GM18873 (cell line): ENCODE measurements at regions not wholly inside any gene's neighbourhood (a gene's known extent, or its start where the extent isn't known, plus 50 kb on each side); places are given as distances from the start of the nearest gene placed in this dataset.

Experiments used
- ATAC-seq: cut with Tn5 transposase; IDR thresholded peaks from one replicate; pipeline ENCODE4 v1.9.1; 2021; ENCODE audit warnings: mild to moderate bottlenecking, moderate library complexity, moderate number of reproducible peaks; ENCODE audit not compliant: unreplicated experiment, low FRiP score

DNA sequence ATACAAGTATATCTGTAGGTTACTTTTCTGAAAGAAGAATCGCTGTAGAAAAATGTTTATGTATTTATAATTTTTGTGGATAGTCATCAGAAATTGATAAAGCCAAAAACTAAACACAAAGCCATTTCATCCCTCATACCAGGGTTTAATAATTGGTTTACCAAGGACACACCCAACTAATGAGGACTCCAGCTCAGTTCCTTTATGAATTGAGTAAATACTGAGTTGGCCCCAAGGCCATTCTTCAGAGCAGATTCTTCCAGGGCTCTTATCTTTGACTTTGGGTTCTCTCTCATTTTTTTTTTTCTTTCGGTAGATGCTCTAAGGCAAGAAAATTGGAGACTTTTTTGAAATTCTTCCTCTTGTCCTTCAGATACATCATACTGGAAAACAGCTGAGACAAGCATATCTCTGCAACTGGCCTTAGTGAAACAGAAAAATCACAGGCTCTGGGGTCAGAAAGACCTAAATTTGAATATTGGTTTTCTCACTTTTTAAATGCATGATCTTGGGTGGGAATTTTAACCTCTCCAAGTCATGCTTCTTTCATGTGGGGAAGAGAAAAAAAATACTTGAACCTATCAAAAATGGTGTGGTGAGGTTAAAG is 401.8 kb downstream of the ARHGEF28 start:
- ATAC-seq, result no peak

DNA sequence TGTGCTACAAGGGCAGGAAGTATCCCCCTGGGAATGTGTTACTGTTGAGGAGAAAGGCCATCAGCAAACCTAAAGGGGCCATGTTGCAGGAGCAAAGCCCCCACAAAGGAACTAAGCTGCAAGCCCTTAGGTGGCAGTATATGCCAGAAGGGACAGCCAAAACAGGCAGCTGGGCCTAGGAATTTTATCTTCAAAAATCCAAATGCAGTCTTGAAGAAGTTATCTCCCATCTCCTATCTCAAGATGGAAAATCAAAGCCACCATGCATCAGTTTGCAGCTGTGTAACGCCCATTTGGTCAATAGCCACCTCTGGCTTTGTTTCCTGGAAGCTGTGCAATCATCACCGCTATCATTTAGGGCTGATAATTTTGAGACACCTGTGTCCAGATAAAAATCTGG is 400.3 kb downstream of the ARHGEF28 start:
- no peak for ATAC-seq

DNA sequence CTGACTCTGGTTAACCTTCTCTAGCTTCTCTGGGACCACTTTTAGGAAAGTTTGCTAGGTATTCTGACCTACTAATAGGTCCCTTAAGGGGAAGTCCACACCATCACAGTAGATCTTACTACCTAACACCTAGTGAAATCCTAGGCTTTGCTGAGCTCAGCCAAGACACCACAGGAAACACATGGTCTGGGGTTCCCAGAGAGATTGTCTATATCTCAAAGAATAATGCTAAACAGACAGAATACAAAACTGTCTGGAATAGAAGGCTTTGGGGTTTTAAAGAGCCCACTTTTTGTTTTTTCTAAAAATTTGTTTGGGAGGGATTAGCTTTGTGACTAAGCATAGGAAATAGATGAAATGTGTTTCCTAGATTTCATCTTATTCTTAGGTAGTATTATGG is 395.1 kb downstream of the ARHGEF28 start:
- no peak for ATAC-seq

DNA sequence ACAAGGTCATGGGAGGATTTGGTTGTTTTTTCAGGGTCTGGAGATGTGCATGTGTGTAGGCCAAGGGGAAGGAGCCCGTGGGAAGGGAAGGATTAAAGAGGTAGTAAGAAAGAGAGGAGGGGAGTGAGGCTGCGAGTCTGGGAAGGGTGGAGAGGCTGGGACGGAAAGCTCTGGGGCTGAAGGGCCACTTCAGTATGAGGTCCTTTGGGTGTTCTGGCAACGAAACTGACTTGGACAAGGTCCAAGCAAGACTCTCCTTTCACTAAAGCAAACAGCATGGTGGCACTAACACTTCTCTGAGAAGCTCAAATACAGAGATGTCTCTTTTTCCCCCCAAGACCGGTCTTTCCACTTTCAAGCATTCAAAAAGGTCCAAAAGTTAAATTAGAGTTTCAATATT is 394.5 kb downstream of the ARHGEF28 start:
- no peak for ATAC-seq

DNA sequence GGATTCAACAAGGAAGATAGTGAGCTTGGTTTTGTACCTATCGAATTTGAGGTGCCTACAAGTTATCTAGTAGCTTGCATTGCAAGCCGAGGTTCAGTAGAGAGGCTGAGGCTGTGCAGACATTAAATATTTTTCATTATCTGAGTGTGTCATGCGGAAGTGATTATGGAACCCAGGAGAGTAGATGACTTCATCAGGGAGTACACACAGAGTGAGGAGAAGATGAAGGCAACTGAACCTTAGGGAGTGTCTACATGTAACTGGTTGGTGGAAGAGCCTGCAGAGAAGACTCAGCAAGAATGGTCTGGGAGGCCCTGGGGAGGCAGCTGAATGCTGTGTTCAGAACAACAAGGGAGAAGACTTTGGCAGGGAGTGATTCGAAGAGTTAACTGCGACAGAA is 393.9 kb downstream of the ARHGEF28 start:
- no peak for ATAC-seq

DNA sequence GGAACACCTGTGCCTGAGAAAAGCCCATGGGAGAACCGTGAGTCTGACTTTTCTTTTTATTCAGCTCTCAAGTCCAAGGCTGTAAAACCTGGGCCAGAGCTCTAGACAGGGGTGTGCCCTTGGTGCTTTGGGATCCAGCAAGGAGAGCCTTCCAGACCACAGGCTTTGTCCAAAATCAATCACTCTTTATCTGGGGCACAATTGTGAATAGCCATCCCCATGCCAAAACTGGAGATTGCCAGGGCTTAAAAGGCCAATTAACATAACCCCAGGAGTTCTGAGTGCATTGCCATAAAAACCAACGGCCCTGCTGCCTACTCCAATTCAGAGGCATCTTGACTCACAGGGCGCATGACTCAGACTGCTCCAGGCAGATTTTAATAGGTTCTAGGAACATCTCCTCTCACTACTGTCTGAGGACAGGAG is 391.8 kb downstream of the ARHGEF28 start:
- ATAC-seq, result no peak

DNA sequence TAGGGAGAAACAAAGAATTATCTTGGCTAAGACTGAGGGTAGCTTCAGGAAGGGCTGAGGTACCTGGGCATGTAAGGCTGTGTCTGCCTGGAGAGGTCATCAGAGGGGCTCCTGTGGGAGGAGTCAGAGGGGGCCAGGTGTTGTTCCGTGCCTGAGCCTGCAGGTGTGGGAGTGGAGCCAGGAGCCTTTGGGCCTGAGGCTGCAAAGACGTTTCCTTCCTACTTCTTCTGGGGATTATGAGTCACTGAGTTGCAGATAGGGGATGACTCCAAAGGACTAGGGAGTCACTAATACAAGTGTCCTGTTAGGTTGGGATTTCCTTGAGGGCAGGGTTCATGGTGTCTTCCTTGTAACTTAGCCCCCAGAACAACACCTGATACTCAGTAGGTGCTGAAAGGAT is 391.1 kb downstream of the ARHGEF28 start:
- ATAC-seq, result no peak

DNA sequence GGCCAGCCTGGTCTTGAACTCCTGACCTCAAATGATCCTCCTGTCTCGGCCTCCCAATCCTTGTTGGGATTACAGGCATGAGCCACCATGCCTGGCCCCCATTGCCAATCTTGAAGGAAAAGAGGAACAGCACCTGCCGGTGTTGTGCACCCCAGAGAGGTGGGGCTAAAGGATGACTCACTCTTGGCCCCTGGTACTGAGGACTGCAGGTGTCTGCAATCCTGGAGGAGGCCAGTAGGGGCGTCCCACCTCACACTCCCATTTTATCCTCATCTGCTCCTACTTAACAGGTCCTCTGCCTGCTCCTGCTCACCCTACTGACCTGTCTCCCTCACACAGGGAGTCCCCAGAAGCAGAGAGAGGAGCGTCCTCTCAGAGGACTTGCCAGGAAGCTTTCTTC is 390.4 kb downstream of the ARHGEF28 start:
- ATAC-seq, result no peak

DNA sequence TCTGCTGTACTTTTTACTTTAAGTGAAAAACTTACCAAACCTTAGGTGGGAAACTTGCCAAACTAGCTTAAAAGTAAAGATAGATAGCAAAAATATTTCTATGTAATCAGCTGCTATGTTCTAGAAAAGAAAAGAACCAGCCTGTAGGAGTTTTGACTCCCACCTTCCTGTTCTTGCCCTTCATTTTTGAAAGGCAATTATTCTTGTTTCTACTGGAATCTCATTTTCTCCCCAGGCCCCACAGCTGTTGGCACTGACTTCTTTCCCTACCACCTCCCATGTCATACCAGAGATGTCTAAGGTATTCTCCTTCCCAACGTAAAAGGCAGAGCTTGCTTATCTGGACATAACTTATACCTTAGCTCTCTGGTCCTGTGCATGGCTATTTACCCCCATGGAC is 389.7 kb downstream of the ARHGEF28 start:
- ATAC-seq, result no peak

DNA sequence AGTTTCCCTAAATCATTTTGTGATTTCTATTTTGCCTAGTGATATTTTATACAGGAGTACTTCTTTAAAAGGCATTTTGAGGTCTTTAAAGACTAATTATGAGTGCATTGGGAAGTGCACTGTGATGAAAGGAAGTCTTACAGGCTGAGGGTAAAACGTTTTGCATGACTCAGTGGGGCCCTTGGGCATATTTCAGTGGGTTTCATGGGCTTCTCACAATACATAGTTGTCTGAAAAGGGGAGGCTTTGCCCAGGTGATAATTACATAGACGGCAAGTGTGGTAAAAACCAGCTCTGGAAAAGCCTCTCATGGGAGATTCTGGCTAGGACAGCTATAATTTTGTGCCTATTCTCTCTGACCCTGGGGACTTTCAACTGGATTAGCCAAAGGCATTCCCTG is 387.2 kb downstream of the ARHGEF28 start:
- ATAC-seq, result no peak

DNA sequence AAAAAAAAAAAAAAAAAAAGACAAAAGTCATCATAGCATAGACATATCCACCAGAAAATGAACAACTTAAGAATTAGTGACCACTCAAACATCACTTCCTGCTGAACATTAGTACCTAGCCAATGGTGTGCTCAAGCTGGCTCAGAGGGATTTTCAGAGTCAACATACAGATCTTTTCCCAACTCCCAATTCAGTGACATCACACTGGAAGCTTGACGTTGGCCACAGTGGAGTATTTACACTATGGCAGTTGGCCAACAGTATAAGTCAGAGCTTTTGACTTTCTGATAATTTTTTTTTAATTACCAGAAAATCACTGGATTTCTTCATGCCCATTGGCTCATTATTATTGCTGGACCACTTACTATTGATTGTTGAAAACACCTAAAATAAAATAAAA is 383.5 kb downstream of the ARHGEF28 start:
- ATAC-seq, result no peak

DNA sequence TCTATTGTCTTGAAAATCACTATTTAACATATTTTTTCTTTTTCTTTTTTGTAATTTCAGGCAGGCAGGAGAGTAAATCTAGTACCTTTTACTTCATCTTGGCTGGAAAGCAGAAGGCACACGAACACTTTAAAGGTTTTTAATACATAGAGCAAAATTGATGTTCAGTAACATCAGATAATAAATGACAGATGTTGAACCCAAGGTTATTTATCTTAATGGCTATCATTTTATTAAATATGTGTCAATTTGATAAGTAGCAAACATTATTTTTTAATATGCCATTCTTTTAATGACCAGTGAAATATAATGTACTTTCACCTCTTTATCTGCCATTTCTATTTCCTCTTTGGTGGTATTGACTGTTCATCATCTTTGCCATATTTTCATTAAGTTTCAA is 381.2 kb downstream of the ARHGEF28 start:
- ATAC-seq, result no peak

DNA sequence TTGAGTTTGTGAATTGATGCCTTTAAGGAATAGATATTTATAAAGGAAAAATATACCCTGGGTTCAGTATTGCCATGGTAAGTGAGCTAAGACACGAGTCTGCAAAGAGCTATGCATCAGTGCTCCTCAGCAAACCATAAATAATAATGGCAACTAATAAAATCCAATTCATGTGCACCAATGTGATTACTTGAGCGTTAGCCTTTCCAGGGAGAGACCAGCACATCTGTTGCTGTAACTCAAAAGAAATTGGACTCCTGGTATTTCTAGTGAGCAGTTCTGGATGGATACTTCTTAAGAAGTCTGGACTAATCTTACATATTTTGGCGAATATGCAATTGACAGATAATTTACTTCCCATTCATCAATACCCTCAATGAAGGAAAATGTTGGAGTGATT is 373.3 kb downstream of the ARHGEF28 start:
- ATAC-seq, result no peak

DNA sequence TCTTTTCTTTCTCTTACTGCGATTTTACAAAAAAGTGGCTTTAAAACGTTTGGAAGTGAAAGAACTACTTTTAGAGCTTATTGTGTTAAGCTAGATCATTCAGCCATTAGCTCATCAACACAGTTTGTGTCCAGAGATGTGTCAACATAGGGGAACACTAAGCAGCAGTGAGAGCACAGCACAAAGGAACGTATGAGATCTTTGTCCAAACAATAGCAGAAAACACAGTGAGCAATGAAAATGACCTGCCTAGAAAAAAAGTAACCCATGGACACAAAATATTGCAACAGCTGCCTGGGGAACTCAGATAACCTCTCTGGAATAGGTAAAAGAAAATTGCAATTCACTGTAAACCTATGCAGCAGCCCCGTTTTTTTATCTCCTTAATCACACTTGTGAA is 372.5 kb downstream of the ARHGEF28 start:
- ATAC-seq, result no peak

DNA sequence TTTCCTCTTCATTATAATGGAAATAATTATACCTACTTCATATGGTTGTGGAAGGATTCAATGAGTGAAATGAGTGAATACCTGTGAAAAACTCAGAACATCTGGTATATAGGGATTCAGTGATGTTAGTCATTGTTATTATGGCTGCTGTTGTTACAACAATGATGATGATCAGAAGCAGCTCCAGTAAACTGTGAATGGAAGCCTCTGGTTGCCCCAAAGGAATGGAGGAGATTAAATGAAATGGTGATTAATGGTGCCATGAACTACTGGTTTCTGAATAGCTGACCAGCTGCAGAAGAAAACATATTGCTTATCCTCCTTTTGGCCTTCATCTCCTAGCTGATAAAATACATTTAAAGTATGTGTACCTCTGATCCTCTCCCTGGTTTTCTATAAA is 372.0 kb downstream of the ARHGEF28 start:
- ATAC-seq, result no peak

DNA sequence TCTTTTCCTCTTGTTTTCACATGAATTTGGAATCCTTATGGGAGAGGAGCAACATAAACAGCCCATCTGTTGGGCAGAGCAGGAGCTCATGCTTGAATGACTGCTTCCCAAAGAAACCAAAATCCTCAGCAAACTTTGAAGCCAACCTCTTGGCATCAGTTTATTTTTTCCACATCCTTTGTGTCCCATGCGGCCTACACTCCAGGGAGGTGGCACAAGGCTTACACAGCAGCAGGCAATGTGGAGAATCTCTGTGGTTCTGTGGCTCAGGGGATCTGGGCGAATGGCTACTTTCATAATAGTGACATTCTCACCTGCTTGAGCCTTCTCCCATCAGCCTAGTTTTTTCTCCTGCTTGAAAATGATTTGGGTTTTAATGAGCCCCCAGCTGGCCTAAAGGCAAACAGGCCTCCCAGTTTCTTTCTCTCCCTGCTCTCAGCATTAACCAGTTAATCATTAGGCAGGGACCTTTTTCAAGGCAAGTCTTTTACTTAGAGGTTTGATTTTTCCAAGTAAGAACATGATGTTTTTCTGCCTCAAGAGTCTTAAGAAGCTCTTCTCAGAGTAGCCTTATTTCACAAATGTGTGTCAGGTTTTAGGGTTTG is 370.3 kb downstream of the ARHGEF28 start:
- ATAC-seq, result no peak

DNA sequence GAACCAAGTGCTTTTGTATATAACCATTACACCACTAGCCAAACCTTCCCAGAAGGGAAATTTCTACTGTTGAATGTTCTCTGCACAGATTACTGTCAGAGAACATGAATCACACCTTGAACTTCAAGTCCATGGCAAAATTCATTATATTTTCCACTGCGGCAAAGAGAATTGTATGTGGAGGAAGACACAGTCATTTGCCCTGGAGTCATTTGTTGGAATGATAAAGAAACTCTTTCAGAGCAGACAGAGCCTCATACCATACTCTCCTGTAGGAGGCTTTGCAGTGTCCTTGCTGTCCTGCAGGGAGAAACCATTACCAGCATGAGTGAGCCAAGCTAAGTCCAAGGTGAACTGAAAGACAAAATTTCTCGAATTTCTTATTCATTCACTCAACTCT is 369.0 kb downstream of the ARHGEF28 start:
- no peak for ATAC-seq
